Naive B cell (primary cell): ENCODE measurements at regions not wholly inside any gene's neighbourhood (a gene's known extent, or its start where the extent isn't known, plus 50 kb on each side); places are given as distances from the start of the nearest gene placed in this dataset.

Source experiments
- ATAC-seq, 2 donors: fragments of 150-1000 bp; cut with Tn5 transposase; 2 replicates each; pipeline ENCODE4 v1.10.0; 2021; ENCODE audit warnings: low read depth in 2 of 2, mild to moderate bottlenecking in 2 of 2, moderate library complexity in 2 of 2
- DNase-seq: peaks from one replicate; pipeline ENCODE4 v3.0.0; 2022
- H3K27ac Mint-ChIP-seq, 6 donors: one replicate each; pipeline ENCODE4 v1.8.0; 2020 to 2022; ENCODE audit warnings: mild to moderate bottlenecking in 6 of 6, mixed read lengths in 6 of 6, moderate library complexity in 5 of 6, inconsistent platforms in 2 of 6
- H3K27me3 Mint-ChIP-seq, 3 donors: one replicate each; pipeline ENCODE4 v1.8.0; 2021 to 2022; ENCODE audit warnings: mixed read lengths in 3 of 3, mild to moderate bottlenecking in 1 of 3
- H3K36me3 Mint-ChIP-seq, 2 donors: one replicate each; pipeline ENCODE4 v1.8.0; 2020 to 2022; ENCODE audit warnings: mixed read lengths in 2 of 2, inconsistent platforms in 1 of 2, mild to moderate bottlenecking in 1 of 2
- H3K4me1 Mint-ChIP-seq, 3 donors: one replicate each; pipeline ENCODE4 v1.8.0; 2020 to 2022; ENCODE audit warnings: mixed read lengths in 3 of 3, inconsistent platforms in 1 of 3, mild to moderate bottlenecking in 1 of 3, moderate library complexity in 1 of 3
- H3K4me3 Mint-ChIP-seq, 8 donors: one replicate each; pipeline ENCODE4 v1.8.0; 2020 to 2022; ENCODE audit warnings: mild to moderate bottlenecking in 8 of 8, mixed read lengths in 8 of 8, moderate library complexity in 8 of 8, inconsistent platforms in 2 of 8
- H3K9me3 Mint-ChIP-seq, 7 donors: one replicate each; pipeline ENCODE4 v1.8.0; 2020 to 2022; ENCODE audit warnings: mixed read lengths in 7 of 7, mild to moderate bottlenecking in 5 of 7, inconsistent platforms in 2 of 7, moderate library complexity in 1 of 7

GRCh38 chr7:20959281-20959680 is 172.6 kb upstream of the SP8 start:
- no peaks in the 10 kb centered on the region for H3K27me3 Mint-ChIP-seq
- no peak for ATAC-seq
- no peaks in the 10 kb centered on the region for H3K4me1 Mint-ChIP-seq

GRCh38 chr7:20963556-20964280 is 177.0 kb upstream of the SP8 start:
- Mint-ChIP-seq H3K27me3 (peaks cover 0 to 4% (median 0%) of the 10 kb centered on the region in 3 donors), H3K9me3 (no peaks in the 10 kb centered on the region), H3K4me3 (no peak overlapping the region), H3K36me3 (no peaks in the 10 kb centered on the region), H3K4me1 (no peaks in the 10 kb centered on the region), H3K27ac (no peak overlapping the region)
- DNase-seq (no peak), ATAC-seq (no peak)

More at GRCh38 chr7:20959281-20959680, 172.6 kb upstream of the SP8 start:
- H3K36me3 Mint-ChIP-seq: no peaks in the 10 kb centered on the region
- no peaks in the 10 kb centered on the region for H3K9me3 Mint-ChIP-seq
- DNase-seq: no peak
- H3K4me3 Mint-ChIP-seq: no peak overlapping the region
- no peak overlapping the region for H3K27ac Mint-ChIP-seq

GRCh38 chr7:20964281-20964918 is 177.7 kb upstream of the SP8 start:
- peaks cover 0 to 4% (median 0%) of the 10 kb centered on the region in 3 donors for H3K27me3 Mint-ChIP-seq
- no peak overlapping the region for H3K27ac Mint-ChIP-seq
- H3K4me3 Mint-ChIP-seq: no peak overlapping the region
- DNase-seq (no peak), ATAC-seq (no peak)
- H3K9me3 Mint-ChIP-seq: no peaks in the 10 kb centered on the region
- H3K36me3 Mint-ChIP-seq: no peaks in the 10 kb centered on the region
- no peaks in the 10 kb centered on the region for H3K4me1 Mint-ChIP-seq

GRCh38 chr7:20971219-20971618 is 184.5 kb upstream of the SP8 start:
- Mint-ChIP-seq H3K4me1 (no peaks in the 10 kb centered on the region), H3K36me3 (no peaks in the 10 kb centered on the region), H3K27ac (no peak overlapping the region), H3K4me3 (no peak overlapping the region), H3K27me3 (no peaks in the 10 kb centered on the region), H3K9me3 (no peaks in the 10 kb centered on the region)
- ATAC-seq (no peak), DNase-seq (no peak)

- peaks cover 0 to 4% (median 0%) of the 10 kb centered on the region in 7 donors for H3K9me3 Mint-ChIP-seq
- peaks cover 0 to 8% (median 0%) of the 10 kb centered on the region in 3 donors for H3K27me3 Mint-ChIP-seq
- DNase-seq (no peak), ATAC-seq (no peak)
- no peaks in the 10 kb centered on the region for H3K4me1 Mint-ChIP-seq
- H3K36me3 Mint-ChIP-seq: no peaks in the 10 kb centered on the region
- H3K27ac Mint-ChIP-seq: no peak overlapping the region
- no peak overlapping the region for H3K4me3 Mint-ChIP-seq
Measured at GRCh38 chr7:20980232-20980631, 193.5 kb upstream of the SP8 start.

GRCh38 chr7:20980668-20981264 is 194.1 kb upstream of the SP8 start:
- Mint-ChIP-seq H3K9me3 (peaks cover 0 to 4% (median 0%) of the 10 kb centered on the region in 7 donors), H3K27ac (no peak overlapping the region), H3K4me1 (no peaks in the 10 kb centered on the region), H3K27me3 (peaks cover 0 to 8% (median 0%) of the 10 kb centered on the region in 3 donors), H3K36me3 (no peaks in the 10 kb centered on the region), H3K4me3 (no peak overlapping the region)
- DNase-seq (no peak), ATAC-seq (no peak)

GRCh38 chr7:20988340-20988739 is 201.7 kb upstream of the SP8 start:
- peaks cover 0 to 5% (median 0%) of the 10 kb centered on the region in 7 donors for H3K9me3 Mint-ChIP-seq
- H3K36me3 Mint-ChIP-seq: no peaks in the 10 kb centered on the region
- no peak overlapping the region for H3K4me3 Mint-ChIP-seq
- H3K4me1 Mint-ChIP-seq: no peaks in the 10 kb centered on the region
- H3K27me3 Mint-ChIP-seq: peaks cover 0 to 5% (median 0%) of the 10 kb centered on the region in 3 donors
- DNase-seq (no peak), ATAC-seq (no peak)
- H3K27ac Mint-ChIP-seq: no peak overlapping the region

GRCh38 chr7:20991544-20991943 is 204.9 kb upstream of the SP8 start:
- Mint-ChIP-seq H3K4me1 (no peaks in the 10 kb centered on the region), H3K27ac (no peak overlapping the region), H3K4me3 (no peak overlapping the region), H3K9me3 (peaks cover 0 to 8% (median 1%) of the 10 kb centered on the region in 7 donors), H3K36me3 (no peaks in the 10 kb centered on the region), H3K27me3 (peaks cover 0 to 5% (median 0%) of the 10 kb centered on the region in 3 donors)
- no peak for ATAC-seq
- no peak for DNase-seq

GRCh38 chr7:20993693-20994092 is 207.0 kb upstream of the SP8 start:
- H3K9me3 Mint-ChIP-seq: peaks cover 0 to 8% (median 3%) of the 10 kb centered on the region in 7 donors
- no peaks in the 10 kb centered on the region for H3K4me1 Mint-ChIP-seq
- H3K27ac Mint-ChIP-seq: no peak overlapping the region
- H3K27me3 Mint-ChIP-seq: no peaks in the 10 kb centered on the region
- no peak for DNase-seq
- no peak overlapping the region for H3K4me3 Mint-ChIP-seq
- H3K36me3 Mint-ChIP-seq: no peaks in the 10 kb centered on the region
- ATAC-seq: no peak

GRCh38 chr7:20998309-20998708 is 211.6 kb upstream of the SP8 start:
- ATAC-seq (no peak), DNase-seq (no peak)
- Mint-ChIP-seq H3K9me3 (peaks cover under 1 to 8% (median 3%) of the 10 kb centered on the region in 7 donors), H3K4me1 (no peaks in the 10 kb centered on the region), H3K27me3 (no peaks in the 10 kb centered on the region), H3K4me3 (no peak overlapping the region), H3K36me3 (no peaks in the 10 kb centered on the region), H3K27ac (no peak overlapping the region)

GRCh38 chr7:21011153-21011552 is 224.5 kb upstream of the SP8 start:
- Mint-ChIP-seq H3K36me3 (no peaks in the 10 kb centered on the region), H3K27me3 (no peaks in the 10 kb centered on the region), H3K9me3 (peaks cover 0 to 16% (median 7%) of the 10 kb centered on the region in 7 donors), H3K4me1 (no peaks in the 10 kb centered on the region), H3K27ac (no peak overlapping the region), H3K4me3 (no peak overlapping the region)
- no peak for DNase-seq
- no peak for ATAC-seq

- no peak overlapping the region for H3K27ac Mint-ChIP-seq
- no peaks in the 10 kb centered on the region for H3K4me1 Mint-ChIP-seq
- H3K36me3 Mint-ChIP-seq: no peaks in the 10 kb centered on the region
- no peak for DNase-seq
- H3K27me3 Mint-ChIP-seq: no peaks in the 10 kb centered on the region
- no peak overlapping the region for H3K4me3 Mint-ChIP-seq
- ATAC-seq: no peak
- H3K9me3 Mint-ChIP-seq: peaks cover 0 to 7% (median 0%) of the 10 kb centered on the region in 7 donors
Measured at GRCh38 chr7:21013765-21014539, 227.3 kb upstream of the SP8 start.

- Mint-ChIP-seq H3K4me3 (no peak overlapping the region), H3K4me1 (no peaks in the 10 kb centered on the region), H3K9me3 (peaks cover 0 to 2% (median 0%) of the 10 kb centered on the region in 7 donors), H3K27me3 (no peaks in the 10 kb centered on the region), H3K27ac (no peak overlapping the region), H3K36me3 (no peaks in the 10 kb centered on the region)
- DNase-seq (no peak), ATAC-seq (no peak)
Measured at GRCh38 chr7:21020667-21021066, 234.0 kb upstream of the SP8 start.
